Ovary (tissue), 3 donors: ENCODE measurements at regions not wholly inside any gene's neighbourhood (a gene's known extent, or its start where the extent isn't known, plus 50 kb on each side); places are given as distances from the start of the nearest gene placed in this dataset.

ENCODE experiments used
- CTCF ChIP-seq, 3 donors: fragments of 450-650 bp in 2 of 3; fragments of 200-600 bp in 1 of 3; IDR thresholded peaks; one replicate each; pipeline versions ENCODE4 v1.5.1 to v1.8.0; 2016 to 2022; ENCODE audit warnings: antibody characterized with exemption in 3 of 3, mild to moderate bottlenecking in 1 of 3
- POLR2A ChIP-seq: fragments of 450-650 bp; IDR thresholded peaks from one replicate; pipeline ENCODE4 v1.6.1; 2017; ENCODE audit warnings: antibody characterized with exemption, mild to moderate bottlenecking, moderate library complexity
- donor health status: DM: no; HTN: no; CAD: no.

- no peak for TF ChIP-seq CTCF (IDR thresholded peaks at IDR 0.05)
- TF ChIP-seq POLR2A: no peak
Observed at GRCh38 chr14:42420071-42420470, 813.4 kb downstream of the LRFN5 start.
